ENCODE measurements at regions not wholly inside any gene's neighbourhood (a gene's known extent, or its start where the extent isn't known, plus 50 kb on each side); places are given as distances from the start of the nearest gene placed in this dataset.
"Not testable (repeated sequence)": the region's sequence is repeated elsewhere in the genome, so short reads cannot be mapped to it uniquely, and the experiment has no call there.

- no peak overlapping the region for H3K4me3 ChIP-seq (ENCODE audit: control insufficient read depth, low read depth, low read length)
- no peak for DNase-seq (ENCODE audit: low read depth)
- TF ChIP-seq CTCF (conservative IDR thresholded peaks at IDR 0.05; ENCODE audit: control insufficient read depth, insufficient read depth, low read depth, low read length): no peak
Observed at GRCh38 chrX:46117234-46117633, 428.0 kb downstream of the ZNF674 start.

- not testable (repeated sequence) for DNase-seq (ENCODE audit: low read depth); H3K4me3 ChIP-seq (ENCODE audit: control insufficient read depth, low read depth, low read length)
Observed at GRCh38 chrX:46087310-46087709, 457.9 kb downstream of the ZNF674 start.

- not testable (repeated sequence) for H3K4me3 ChIP-seq (ENCODE audit: control insufficient read depth, low read depth, low read length)
Observed at GRCh38 chrX:46080121-46080520, 465.1 kb downstream of the ZNF674 start.

GRCh38 chrX:46072791-46073190, 472.4 kb downstream of the ZNF674 start:
- no peak for TF ChIP-seq CTCF (conservative IDR thresholded peaks at IDR 0.05; ENCODE audit: control insufficient read depth, insufficient read depth, low read depth, low read length)
- DNase-seq (ENCODE audit: low read depth): no peak
- H3K4me3 ChIP-seq (ENCODE audit: control insufficient read depth, low read depth, low read length): no peak overlapping the region

More at GRCh38 chrX:46080121-46080520, 465.1 kb downstream of the ZNF674 start:
- DNase-seq (ENCODE audit: low read depth): not testable (repeated sequence)

- no peak overlapping the region for H3K4me3 ChIP-seq (ENCODE audit: control insufficient read depth, low read depth, low read length)
- DNase-seq (ENCODE audit: low read depth): no peak
- TF ChIP-seq CTCF (conservative IDR thresholded peaks at IDR 0.05; ENCODE audit: control insufficient read depth, insufficient read depth, low read depth, low read length): no peak
Observed at GRCh38 chrX:46072372-46072771, 472.8 kb downstream of the ZNF674 start.

GRCh38 chrX:46070421-46070820, 474.8 kb downstream of the ZNF674 start:
- DNase-seq (ENCODE audit: low read depth): no peak
- no peak overlapping the region for H3K4me3 ChIP-seq (ENCODE audit: control insufficient read depth, low read depth, low read length)
- no peak for TF ChIP-seq CTCF (conservative IDR thresholded peaks at IDR 0.05; ENCODE audit: control insufficient read depth, insufficient read depth, low read depth, low read length)

GRCh38 chrX:46059316-46059715, 485.9 kb downstream of the ZNF674 start:
- TF ChIP-seq CTCF (conservative IDR thresholded peaks at IDR 0.05; ENCODE audit: control insufficient read depth, insufficient read depth, low read depth, low read length): no peak
- no peak overlapping the region for H3K4me3 ChIP-seq (ENCODE audit: control insufficient read depth, low read depth, low read length)
- no peak for DNase-seq (ENCODE audit: low read depth)

- DNase-seq (ENCODE audit: low read depth): peak; percentile 3
- no peak for TF ChIP-seq CTCF (conservative IDR thresholded peaks at IDR 0.05; ENCODE audit: control insufficient read depth, insufficient read depth, low read depth, low read length)
- no peak overlapping the region for H3K4me3 ChIP-seq (ENCODE audit: control insufficient read depth, low read depth, low read length)
Observed at GRCh38 chrX:46044486-46044885, 500.7 kb downstream of the ZNF674 start.
